HG02973 (cell line): ENCODE measurements at regions not wholly inside any gene's neighbourhood (a gene's known extent, or its start where the extent isn't known, plus 50 kb on each side); places are given as distances from the start of the nearest gene placed in this dataset.
"Not testable (repeated sequence)": the region's sequence is repeated elsewhere in the genome, so short reads cannot be mapped to it uniquely, and the experiment has no call there.

Experiments used
- ATAC-seq: cut with Tn5 transposase; IDR thresholded peaks from one replicate; pipeline ENCODE4 v1.9.1; 2021; ENCODE audit warnings: moderate library complexity; ENCODE audit not compliant: unreplicated experiment

DNA sequence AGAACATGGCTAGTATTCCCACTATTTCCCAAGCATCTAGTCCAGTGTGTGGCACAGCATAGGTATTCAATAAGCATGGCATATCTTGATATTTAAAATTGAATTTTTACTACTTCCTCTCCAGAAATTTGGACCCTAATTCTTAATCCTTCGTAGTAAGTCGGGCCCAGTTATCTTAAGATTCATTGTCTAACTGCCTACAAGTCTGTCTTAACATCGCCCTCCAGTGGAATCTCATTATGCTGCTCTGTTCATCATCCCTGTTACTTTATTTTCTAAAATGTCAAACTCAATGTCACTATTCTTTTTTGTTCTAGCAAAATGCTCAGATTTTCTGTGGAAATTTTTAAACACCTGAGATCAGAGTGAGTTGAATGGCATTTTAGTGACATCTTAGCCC, 606.2 kb downstream of the KLHL13 start:
- no peak for ATAC-seq

DNA sequence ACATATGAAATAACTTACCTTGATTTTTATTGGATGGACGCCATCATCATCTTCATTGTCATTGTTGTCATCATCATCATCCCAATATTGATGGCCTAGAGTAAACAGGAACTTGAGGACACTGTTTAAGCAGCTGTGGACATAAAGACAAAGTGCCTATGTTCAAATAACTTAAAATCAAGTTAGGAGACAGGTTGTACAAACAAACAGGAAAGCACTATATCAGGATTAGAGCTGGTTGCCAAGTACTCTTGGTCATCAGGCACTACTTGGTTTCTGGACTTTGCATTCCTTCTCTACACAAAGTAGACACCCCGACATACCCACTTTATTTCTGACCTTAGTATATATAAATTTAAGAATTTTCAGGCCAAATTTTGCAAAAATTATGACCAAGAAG, 608.6 kb downstream of the KLHL13 start:
- ATAC-seq = no peak

DNA sequence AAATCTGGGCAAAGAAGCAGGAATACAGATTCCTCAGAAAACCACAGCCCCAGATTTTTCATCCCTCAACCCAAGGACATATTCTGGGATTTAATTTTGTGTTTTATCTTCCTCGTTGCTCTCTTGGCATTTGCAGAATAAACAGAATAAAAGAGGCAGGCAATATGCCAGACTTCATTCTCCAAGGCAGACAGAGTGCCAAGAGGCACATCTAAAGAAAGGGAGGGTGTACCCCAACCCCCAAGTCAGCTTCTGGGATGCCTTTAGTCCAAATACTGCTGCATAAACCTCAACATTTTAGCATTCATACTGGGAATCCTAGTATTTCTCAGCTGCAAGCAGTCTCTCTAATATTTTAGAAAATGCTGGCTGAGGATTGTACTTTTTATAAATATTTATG, 629.2 kb downstream of the KLHL13 start:
- no peak for ATAC-seq

DNA sequence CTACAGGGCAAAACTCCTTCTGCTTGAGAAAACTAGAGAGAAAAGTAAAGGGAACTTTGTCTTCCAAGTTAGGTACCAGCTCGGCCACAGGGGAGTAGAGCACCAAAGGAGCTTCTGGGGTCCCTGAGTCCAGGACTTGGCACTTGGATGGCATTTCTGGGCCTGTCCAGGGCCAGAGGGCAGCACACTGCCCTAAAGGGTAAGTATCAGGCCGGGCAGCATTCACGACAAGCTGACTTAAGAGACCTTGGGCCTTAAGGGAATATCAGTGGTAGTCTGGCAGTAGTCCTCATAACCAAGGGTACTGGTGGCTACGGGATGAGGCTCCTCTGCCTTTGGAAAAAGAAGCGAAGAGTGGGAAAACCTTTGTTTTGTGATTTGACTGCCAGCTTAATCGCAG, 632.7 kb downstream of the KLHL13 start:
- no peak for ATAC-seq

GRCh38 chrX:117458243-117458968, 658.2 kb downstream of the KLHL13 start:
- ATAC-seq = no peak

DNA sequence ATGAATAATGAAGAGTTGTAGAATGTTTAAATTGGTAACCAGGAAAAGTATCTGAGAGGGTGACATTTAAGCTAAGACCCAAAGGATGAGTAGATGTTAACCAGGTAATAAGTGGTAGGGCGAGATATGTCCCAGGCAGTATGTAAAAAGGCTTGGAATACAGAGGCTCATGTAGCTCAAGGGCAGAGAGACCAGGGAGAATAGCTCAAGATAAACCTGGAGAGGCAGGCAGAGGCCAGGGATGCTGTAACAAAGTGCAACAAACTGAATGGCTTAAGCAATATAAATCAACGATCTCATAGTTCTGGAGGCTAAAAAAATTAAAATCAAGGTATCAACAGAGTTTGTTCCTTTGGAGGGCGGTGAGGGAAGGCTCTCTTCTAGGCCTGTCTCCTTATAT, 660.8 kb downstream of the KLHL13 start:
- ATAC-seq = no peak

GRCh38 chrX:117429501-117429900, 687.1 kb downstream of the KLHL13 start:
- ATAC-seq = no peak

DNA sequence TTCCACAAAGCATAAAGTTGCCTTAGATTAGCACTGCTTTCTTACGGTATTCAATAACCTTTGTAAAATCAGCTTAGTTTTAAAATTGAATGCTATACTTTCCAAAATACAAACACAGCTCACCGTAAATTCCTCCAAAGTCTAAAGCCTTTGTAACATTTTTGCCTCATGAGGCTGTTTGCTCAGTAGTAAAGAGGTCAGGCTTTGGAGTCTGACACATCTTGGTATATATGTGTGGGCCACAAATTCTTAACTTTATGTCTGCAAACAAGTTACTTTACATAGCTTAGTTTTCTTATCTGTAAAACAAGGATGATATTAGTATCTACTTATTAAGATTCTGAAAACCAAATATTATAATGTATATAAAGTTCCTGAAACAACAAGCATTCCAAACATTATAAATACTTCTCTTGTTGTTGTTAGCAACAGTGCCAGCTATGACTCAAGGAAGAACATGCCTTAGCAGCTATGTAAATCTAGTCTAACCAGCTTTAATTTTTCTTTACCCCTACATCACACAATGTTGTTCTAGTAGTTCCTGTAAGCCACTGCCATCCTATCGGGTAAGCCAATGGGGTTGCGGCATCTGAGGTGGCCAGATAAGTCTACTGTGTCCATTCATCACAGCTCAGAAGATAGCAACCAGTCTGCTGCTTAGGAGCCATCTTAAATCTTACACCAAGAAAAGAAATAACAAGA, 709.0 kb downstream of the KLHL13 start:
- no peak for ATAC-seq

DNA sequence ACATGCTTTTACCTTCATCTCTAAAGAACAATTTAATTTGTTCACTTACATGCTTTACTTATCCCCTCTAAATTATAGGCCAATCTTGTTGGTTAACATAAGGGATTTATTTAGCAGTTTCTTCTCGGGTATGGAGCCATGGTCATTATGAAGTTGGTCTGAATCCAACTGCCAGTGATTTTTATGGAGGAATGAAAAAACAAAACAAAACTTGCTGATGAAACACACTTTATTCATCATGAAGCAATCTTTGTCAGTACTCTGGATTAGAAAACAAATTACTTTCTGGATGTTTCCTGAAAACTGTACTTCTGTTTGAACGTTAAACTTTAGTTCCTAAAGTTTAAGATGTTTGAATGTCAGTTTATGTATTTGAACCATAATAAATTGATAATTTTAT, 715.8 kb downstream of the KLHL13 start:
- no peak for ATAC-seq

GRCh38 chrX:117400005-117400404, 716.6 kb downstream of the KLHL13 start:
- ATAC-seq = no peak

DNA sequence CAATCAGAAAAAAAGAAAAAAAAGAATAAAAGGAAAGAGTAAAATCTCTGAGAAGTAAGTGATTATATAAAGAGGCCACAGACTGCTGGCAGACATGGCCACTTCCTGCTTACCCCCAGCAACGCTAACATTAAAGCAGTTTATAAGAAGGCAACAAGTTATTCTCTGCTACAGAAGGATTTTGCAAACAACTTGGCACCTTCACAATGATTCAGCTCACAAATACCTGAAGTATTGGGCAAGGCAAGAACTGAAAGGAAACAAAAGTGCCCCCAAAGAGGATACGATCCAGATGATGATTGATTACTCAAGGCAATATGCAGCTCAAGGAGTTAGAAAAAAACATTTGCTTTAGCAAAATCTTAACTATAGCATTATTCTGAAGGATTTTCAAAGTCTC, 718.8 kb downstream of the KLHL13 start:
- ATAC-seq = no peak

GRCh38 chrX:117394506-117395070, 722.0 kb downstream of the KLHL13 start:
- not testable (repeated sequence) for ATAC-seq

DNA sequence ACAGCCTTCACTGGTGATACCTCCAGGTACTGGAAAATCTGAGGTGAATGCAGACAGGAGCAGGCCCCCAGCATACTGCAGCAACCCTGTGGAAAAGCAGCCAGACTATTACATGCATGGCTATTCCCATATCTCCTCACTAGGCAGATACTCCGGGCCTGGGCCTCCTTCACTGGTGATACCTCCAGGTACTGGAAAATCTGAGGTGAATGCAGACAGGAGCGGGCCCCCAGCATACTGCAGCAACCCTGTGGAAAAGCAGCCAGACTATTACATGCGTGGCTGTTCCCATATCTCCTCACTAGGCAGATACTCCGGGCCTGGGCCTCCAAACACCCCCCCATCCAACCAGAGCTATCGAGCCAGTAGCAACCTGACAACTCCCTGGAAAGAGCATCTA, 724.2 kb downstream of the KLHL13 start:
- ATAC-seq = not testable (repeated sequence)

- ATAC-seq = no peak
Observed at GRCh38 chrX:117376460-117376859, 740.1 kb downstream of the KLHL13 start.

GRCh38 chrX:117335209-117335608, 781.4 kb downstream of the KLHL13 start:
- no peak for ATAC-seq

- ATAC-seq = no peak
Observed at GRCh38 chrX:117327373-117327772, 789.2 kb downstream of the KLHL13 start.

GRCh38 chrX:117325706-117326105, 790.9 kb downstream of the KLHL13 start:
- no peak for ATAC-seq

GRCh38 chrX:117305168-117305766, 811.3 kb downstream of the KLHL13 start:
- ATAC-seq = no peak

- no peak for ATAC-seq
Observed at GRCh38 chrX:117301086-117301485, 815.5 kb downstream of the KLHL13 start.

- no peak for ATAC-seq
Observed at GRCh38 chrX:117291760-117292159, 824.9 kb downstream of the KLHL13 start.

DNA sequence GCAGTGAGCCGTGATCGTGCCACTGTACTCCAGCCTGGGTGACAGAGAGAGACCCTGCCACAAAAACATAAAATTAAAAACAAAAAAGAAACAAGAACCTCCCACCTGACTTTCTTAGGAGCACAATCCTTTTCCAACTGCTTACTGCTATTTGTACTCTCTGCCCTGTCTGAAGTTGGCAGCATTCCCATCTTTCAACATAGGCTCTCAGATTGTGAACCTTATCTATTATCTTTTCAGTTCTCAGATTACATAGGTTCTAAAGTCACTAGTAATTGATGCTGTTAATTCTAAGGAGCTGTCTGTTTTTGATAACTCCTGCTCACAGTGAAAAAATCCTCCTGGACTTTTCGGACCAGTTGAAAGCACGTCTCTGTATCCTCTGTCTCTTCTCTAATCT, 812.2 kb upstream of the CT83 start:
- ATAC-seq = no peak
